ENCODE measurements at regions not wholly inside any gene's neighbourhood (a gene's known extent, or its start where the extent isn't known, plus 50 kb on each side); places are given as distances from the start of the nearest gene placed in this dataset.

- H4K20me1 ChIP-seq (ENCODE audit: insufficient read depth, low read length, poor library complexity, severe bottlenecking) = no peaks in the 10 kb centered on the region
- no peaks in the 10 kb centered on the region for H3K9me2 ChIP-seq (replicated peaks; ENCODE audit: low read depth, low read length)
- H3K36me3 ChIP-seq (ENCODE audit: insufficient read depth, low read length) = no peaks in the 10 kb centered on the region
- H3K27me3 ChIP-seq (ENCODE audit: insufficient read depth, low read length, poor library complexity, severe bottlenecking) = no peaks in the 10 kb centered on the region
- no peak overlapping the region for H3K4me2 ChIP-seq (ENCODE audit: low read depth, low read length, poor library complexity, severe bottlenecking)
- H3F3A ChIP-seq (ENCODE audit: low read depth) = no peaks in the 10 kb centered on the region
- H3K9ac ChIP-seq (ENCODE audit: low read depth, low read length, poor library complexity, severe bottlenecking) = no peak overlapping the region
- H3K4me1 ChIP-seq (ENCODE audit: insufficient read depth, low read length, poor library complexity, severe bottlenecking) = no peaks in the 10 kb centered on the region
- no peak overlapping the region for H3K4me3 ChIP-seq (ENCODE audit: low read length, poor library complexity, severe bottlenecking)
- TF ChIP-seq CTCF (conservative IDR thresholded peaks at IDR 0.05; ENCODE audit: low read length) (no peak), EZH2phosphoT487 (IDR thresholded peaks at IDR 0.05; ENCODE audit: borderline replicate concordance) (no peak)
- H3K79me2 ChIP-seq (ENCODE audit: insufficient read depth, low read length) = no peaks in the 10 kb centered on the region
- H2AFZ ChIP-seq (ENCODE audit: low read length) = no peak overlapping the region
- H3K9me3 ChIP-seq (ENCODE audit: insufficient read depth, low read depth, low read length) = 0 out of 2 replicates have a peak, but pooled peaks cover 5% of the 10 kb centered on the region
Observed at GRCh38 chr5:2913281-2913680, 161.8 kb upstream of the IRX2 start.

- no peaks in the 10 kb centered on the region for H4K20me1 ChIP-seq (ENCODE audit: insufficient read depth, low read length, poor library complexity, severe bottlenecking)
- H3K27me3 ChIP-seq (ENCODE audit: insufficient read depth, low read length, poor library complexity, severe bottlenecking) = no peaks in the 10 kb centered on the region
- no peaks in the 10 kb centered on the region for H3F3A ChIP-seq (ENCODE audit: low read depth)
- H3K9ac ChIP-seq (ENCODE audit: low read depth, low read length, poor library complexity, severe bottlenecking) = no peak overlapping the region
- H3K4me1 ChIP-seq (ENCODE audit: insufficient read depth, low read length, poor library complexity, severe bottlenecking) = no peaks in the 10 kb centered on the region
- H3K9me2 ChIP-seq (replicated peaks; ENCODE audit: low read depth, low read length) = no peaks in the 10 kb centered on the region
- H3K79me2 ChIP-seq (ENCODE audit: insufficient read depth, low read length) = no peaks in the 10 kb centered on the region
- TF ChIP-seq CTCF (conservative IDR thresholded peaks at IDR 0.05; ENCODE audit: low read length) (no peak), EZH2phosphoT487 (IDR thresholded peaks at IDR 0.05; ENCODE audit: borderline replicate concordance) (no peak)
- no peak overlapping the region for H2AFZ ChIP-seq (ENCODE audit: low read length)
- no peaks in the 10 kb centered on the region for H3K36me3 ChIP-seq (ENCODE audit: insufficient read depth, low read length)
- H3K4me2 ChIP-seq (ENCODE audit: low read depth, low read length, poor library complexity, severe bottlenecking) = no peak overlapping the region
- no peak overlapping the region for H3K4me3 ChIP-seq (ENCODE audit: low read length, poor library complexity, severe bottlenecking)
- 0 out of 2 replicates have a peak, but pooled peaks cover 5% of the 10 kb centered on the region for H3K9me3 ChIP-seq (ENCODE audit: insufficient read depth, low read depth, low read length)
Observed at GRCh38 chr5:2912741-2913140, 161.3 kb upstream of the IRX2 start.

DNA sequence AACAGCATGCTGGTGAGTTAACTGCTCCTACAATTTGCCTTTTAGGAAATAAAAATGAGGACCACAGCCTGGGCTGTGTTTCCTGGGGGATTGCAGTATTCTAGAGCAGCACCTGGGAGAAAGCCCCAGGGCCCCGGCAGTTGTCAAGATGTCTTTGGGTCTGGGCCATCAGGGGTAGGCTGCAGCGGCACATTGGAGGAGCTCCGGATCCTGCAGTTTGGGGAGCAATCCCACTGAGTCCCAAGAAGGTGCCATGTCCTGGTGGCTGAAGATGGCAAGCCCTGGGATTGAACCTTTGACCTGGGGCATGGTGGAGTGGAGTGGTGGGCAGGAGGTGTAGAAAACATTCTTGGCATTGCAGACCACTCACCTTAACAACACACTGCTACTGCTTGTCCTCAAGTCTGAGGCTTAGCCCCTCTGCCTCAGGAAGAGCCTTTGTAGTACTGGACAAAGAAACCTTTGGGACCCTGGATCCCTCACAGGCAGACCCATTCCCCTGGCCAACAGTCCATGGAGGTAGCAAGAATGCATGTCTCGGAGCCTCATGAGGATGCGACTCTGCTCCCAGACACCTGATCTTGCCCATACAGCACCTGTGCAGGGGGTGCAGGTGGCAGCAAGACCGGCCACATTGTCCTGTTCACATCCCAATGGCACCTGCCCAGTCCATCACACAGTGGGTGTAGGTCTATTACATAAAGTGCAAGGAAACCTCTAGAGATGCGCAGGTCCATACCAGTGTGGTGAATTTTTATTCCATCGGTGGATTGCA is 159.1 kb upstream of the IRX2 start:
- Histone ChIP-seq H3K27me3 (ENCODE audit: insufficient read depth, low read length, poor library complexity, severe bottlenecking) (no peaks in the 10 kb centered on the region), H3K4me3 (ENCODE audit: low read length, poor library complexity, severe bottlenecking) (no peak overlapping the region), H3K9me3 (ENCODE audit: insufficient read depth, low read depth, low read length) (peaks cover 3% of the 10 kb centered on the region; the same call in 1 of the 2 replicates), H2AFZ (ENCODE audit: low read length) (no peak overlapping the region), H3K9me2 (replicated peaks; ENCODE audit: low read depth, low read length) (no peaks in the 10 kb centered on the region), H3F3A (ENCODE audit: low read depth) (no peaks in the 10 kb centered on the region), H3K9ac (ENCODE audit: low read depth, low read length, poor library complexity, severe bottlenecking) (no peak overlapping the region), H4K20me1 (ENCODE audit: insufficient read depth, low read length, poor library complexity, severe bottlenecking) (no peaks in the 10 kb centered on the region), H3K4me1 (ENCODE audit: insufficient read depth, low read length, poor library complexity, severe bottlenecking) (no peaks in the 10 kb centered on the region), H3K4me2 (ENCODE audit: low read depth, low read length, poor library complexity, severe bottlenecking) (no peak overlapping the region), H3K36me3 (ENCODE audit: insufficient read depth, low read length) (no peaks in the 10 kb centered on the region), H3K79me2 (ENCODE audit: insufficient read depth, low read length) (no peaks in the 10 kb centered on the region)
- TF ChIP-seq EZH2phosphoT487 (IDR thresholded peaks at IDR 0.05; ENCODE audit: borderline replicate concordance) = no peak
- TF ChIP-seq CTCF (conservative IDR thresholded peaks at IDR 0.05; ENCODE audit: low read length) = no peak

All from Loucy (cell line).